Epithelial cell of proximal tubule (primary cell): ENCODE measurements at regions not wholly inside any gene's neighbourhood (a gene's known extent, or its start where the extent isn't known, plus 50 kb on each side); places are given as distances from the start of the nearest gene placed in this dataset.
"Not testable (repeated sequence)": the region's sequence is repeated elsewhere in the genome, so short reads cannot be mapped to it uniquely, and the experiment has no call there.

Experiments used
- DNase-seq: peaks from one replicate; pipeline ENCODE4 v3.0.0-alpha.2; 2011; ENCODE audit warnings: low read depth
- H3K4me3 ChIP-seq: 2 replicates; pipeline ENCODE4 v1.5.1; 2011; ENCODE audit warnings: low read depth, mild to moderate bottlenecking, low read length
- CTCF ChIP-seq: conservative IDR thresholded peaks from 2 replicates; pipeline ENCODE4 v1.5.1; 2012; ENCODE audit warnings: low read depth, mild to moderate bottlenecking, low read length

- TF ChIP-seq CTCF, result no peak
- H3K4me3 ChIP-seq, result no peak overlapping the region
- no peak for DNase-seq
Observed at GRCh38 chr13:59399513-59399912, 764.2 kb downstream of the DIAPH3 start.

GRCh38 chr13:59404331-59404730 lies 759.4 kb downstream of the DIAPH3 start:
- no peak for DNase-seq
- TF ChIP-seq CTCF, result no peak
- no peak overlapping the region for H3K4me3 ChIP-seq

- H3K4me3 ChIP-seq, DNase-seq: not testable (repeated sequence)
Observed at GRCh38 chr13:59407251-59407650, 756.5 kb downstream of the DIAPH3 start.

GRCh38 chr13:59408738-59409137 lies 755.0 kb downstream of the DIAPH3 start:
- no peak overlapping the region for H3K4me3 ChIP-seq
- DNase-seq, result no peak
- TF ChIP-seq CTCF, result no peak

- no peak overlapping the region for H3K4me3 ChIP-seq
- DNase-seq, result no peak
- TF ChIP-seq CTCF, result no peak
Observed at GRCh38 chr13:59409211-59409610, 754.5 kb downstream of the DIAPH3 start.

GRCh38 chr13:59409634-59410200 lies 754.0 kb downstream of the DIAPH3 start:
- no peak for DNase-seq
- H3K4me3 ChIP-seq, result no peak overlapping the region
- no peak for TF ChIP-seq CTCF

GRCh38 chr13:59413126-59413525 lies 750.6 kb downstream of the DIAPH3 start:
- H3K4me3 ChIP-seq, result no peak overlapping the region
- no peak for TF ChIP-seq CTCF
- DNase-seq, result no peak
